Occipital lobe (tissue), 1 donor: ENCODE measurements at regions not wholly inside any gene's neighbourhood (a gene's known extent, or its start where the extent isn't known, plus 50 kb on each side); places are given as distances from the start of the nearest gene placed in this dataset.

Source experiments
- DNase-seq: peaks from one replicate; lab custom pipeline; 2025; lab: John Stamatoyannopoulos, UW

- DNase-seq, result no peak
These were observed 61.6 kb upstream of the HS6ST1 start for GRCh38 chr2:128380061-128380889.

GRCh38 chr2:128380961-128381938, 62.6 kb upstream of the HS6ST1 start:
- no peak for DNase-seq

GRCh38 chr2:128384446-128384845, 65.8 kb upstream of the HS6ST1 start:
- DNase-seq, result no peak

- no peak for DNase-seq
These were observed 66.3 kb upstream of the HS6ST1 start for GRCh38 chr2:128384956-128385355.

- no peak for DNase-seq
These were observed 66.7 kb upstream of the HS6ST1 start for GRCh38 chr2:128385365-128385764.

- DNase-seq, result no peak
These were observed 67.4 kb upstream of the HS6ST1 start for GRCh38 chr2:128386066-128386465.

GRCh38 chr2:128388499-128388941, 69.9 kb upstream of the HS6ST1 start:
- no peak for DNase-seq

GRCh38 chr2:128389388-128390086, 70.9 kb upstream of the HS6ST1 start:
- no peak for DNase-seq

- DNase-seq, result no peak
These were observed 71.8 kb upstream of the HS6ST1 start for GRCh38 chr2:128390256-128390990.

- no peak for DNase-seq
These were observed 72.4 kb upstream of the HS6ST1 start for GRCh38 chr2:128390991-128391630.

- DNase-seq, result no peak
These were observed 73.0 kb upstream of the HS6ST1 start for GRCh38 chr2:128391679-128392078.

GRCh38 chr2:128392207-128392606, 73.5 kb upstream of the HS6ST1 start:
- no peak for DNase-seq

- no peak for DNase-seq
These were observed 75.5 kb upstream of the HS6ST1 start for GRCh38 chr2:128394007-128394730.

- no peak for DNase-seq
These were observed 76.5 kb upstream of the HS6ST1 start for GRCh38 chr2:128395196-128395595.

GRCh38 chr2:128395640-128396499, 77.2 kb upstream of the HS6ST1 start:
- no peak for DNase-seq

GRCh38 chr2:128396500-128396891, 77.8 kb upstream of the HS6ST1 start:
- DNase-seq, result no peak

- no peak for DNase-seq
These were observed 78.3 kb upstream of the HS6ST1 start for GRCh38 chr2:128396946-128397345.

GRCh38 chr2:128399256-128399655, 80.6 kb upstream of the HS6ST1 start:
- DNase-seq, result no peak
